ENCODE measurements at regions not wholly inside any gene's neighbourhood (a gene's known extent, or its start where the extent isn't known, plus 50 kb on each side); places are given as distances from the start of the nearest gene placed in this dataset.

GRCh38 chr3:68210635-68211034 is 556.2 kb upstream of the SUCLG2 start:
- Histone ChIP-seq H2AFZ (ENCODE audit: low read length) (no peak overlapping the region), H4K20me1 (ENCODE audit: insufficient read depth, low read length) (no peaks in the 10 kb centered on the region), H3K4me2 (ENCODE audit: low read length) (no peak overlapping the region), H3K79me2 (ENCODE audit: insufficient read depth, low read depth, low read length) (no peaks in the 10 kb centered on the region), H3K4me3 (ENCODE audit: low read depth, low read length, poor library complexity, severe bottlenecking) (no peak overlapping the region), H3K9me3 (ENCODE audit: low read length) (no peaks in the 10 kb centered on the region), H3K27ac (ENCODE audit: low read depth, low read length, poor library complexity, severe bottlenecking) (no peak overlapping the region), H3K9me2 (ENCODE audit: insufficient read depth, low read length) (no peaks in the 10 kb centered on the region), H3K4me1 (ENCODE audit: insufficient read depth, low read length, poor library complexity, severe bottlenecking) (no peaks in the 10 kb centered on the region), H3K36me3 (ENCODE audit: insufficient read depth, low read length) (no peaks in the 10 kb centered on the region)
- ChIA-PET CTCF (ENCODE audit: unreplicated experiment) (no interaction called here), POLR2A (interaction anchor here (1.1 to 1.2 kb wide), 2 partner anchors 11 kb away, joined by 3 read pairs; no protein-coding TSS in a partner anchor)
- intact Hi-C loops (cut with micrococcal nuclease; ENCODE audit: unreplicated experiment) = no loop called here
- TF ChIP-seq EZH2phosphoT487 (IDR thresholded peaks at IDR 0.05; ENCODE audit: borderline replicate concordance, low read depth, low read length) = no peak
- TF ChIP-seq, protein P1, sequence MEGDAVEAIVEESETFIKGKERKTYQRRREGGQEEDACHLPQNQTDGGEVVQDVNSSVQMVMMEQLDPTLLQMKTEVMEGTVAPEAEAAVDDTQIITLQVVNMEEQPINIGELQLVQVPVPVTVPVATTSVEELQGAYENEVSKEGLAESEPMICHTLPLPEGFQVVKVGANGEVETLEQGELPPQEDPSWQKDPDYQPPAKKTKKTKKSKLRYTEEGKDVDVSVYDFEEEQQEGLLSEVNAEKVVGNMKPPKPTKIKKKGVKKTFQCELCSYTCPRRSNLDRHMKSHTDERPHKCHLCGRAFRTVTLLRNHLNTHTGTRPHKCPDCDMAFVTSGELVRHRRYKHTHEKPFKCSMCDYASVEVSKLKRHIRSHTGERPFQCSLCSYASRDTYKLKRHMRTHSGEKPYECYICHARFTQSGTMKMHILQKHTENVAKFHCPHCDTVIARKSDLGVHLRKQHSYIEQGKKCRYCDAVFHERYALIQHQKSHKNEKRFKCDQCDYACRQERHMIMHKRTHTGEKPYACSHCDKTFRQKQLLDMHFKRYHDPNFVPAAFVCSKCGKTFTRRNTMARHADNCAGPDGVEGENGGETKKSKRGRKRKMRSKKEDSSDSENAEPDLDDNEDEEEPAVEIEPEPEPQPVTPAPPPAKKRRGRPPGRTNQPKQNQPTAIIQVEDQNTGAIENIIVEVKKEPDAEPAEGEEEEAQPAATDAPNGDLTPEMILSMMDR (conservative IDR thresholded peaks at IDR 0.05; ENCODE audit: low read length) = no peak
- BruUV-seq (replicated peaks) = no TSS peak
- no peak for DNase-seq (ENCODE audit: low spot score)

DNA sequence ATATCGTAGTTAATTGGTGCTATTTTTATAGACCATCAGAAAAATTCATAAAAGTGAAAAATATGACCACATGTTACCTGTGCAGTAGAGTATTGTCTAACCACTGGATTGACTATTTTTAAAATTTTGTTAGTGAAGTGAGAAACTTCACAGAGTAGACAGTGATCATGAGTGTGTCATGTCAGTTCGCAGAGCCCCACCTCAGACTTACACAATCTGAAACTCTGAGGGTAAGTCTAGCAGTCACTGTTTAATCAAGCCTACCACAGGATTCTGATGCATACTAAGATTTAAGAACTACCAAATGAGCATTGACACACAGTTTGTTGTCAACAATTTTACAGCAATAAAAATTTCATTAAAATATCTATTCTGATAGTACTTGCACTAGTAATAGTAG is 552.9 kb upstream of the SUCLG2 start:
- H4K20me1 ChIP-seq (ENCODE audit: insufficient read depth, low read length) = no peaks in the 10 kb centered on the region
- H3K4me3 ChIP-seq (ENCODE audit: low read depth, low read length, poor library complexity, severe bottlenecking) = no peak overlapping the region
- no peak overlapping the region for H3K27ac ChIP-seq (ENCODE audit: low read depth, low read length, poor library complexity, severe bottlenecking)
- H2AFZ ChIP-seq (ENCODE audit: low read length) = no peak overlapping the region
- no peak for TF ChIP-seq EZH2phosphoT487 (IDR thresholded peaks at IDR 0.05; ENCODE audit: borderline replicate concordance, low read depth, low read length)
- TF ChIP-seq, protein P1 (conservative IDR thresholded peaks at IDR 0.05; ENCODE audit: low read length) = no peak
- H3K36me3 ChIP-seq (ENCODE audit: insufficient read depth, low read length) = no peaks in the 10 kb centered on the region
- no peaks in the 10 kb centered on the region for H3K4me1 ChIP-seq (ENCODE audit: insufficient read depth, low read length, poor library complexity, severe bottlenecking)
- BruUV-seq (replicated peaks) = no TSS peak
- H3K9me3 ChIP-seq (ENCODE audit: low read length) = peaks cover 7% of the 10 kb centered on the region; the same call in 1 of the 2 replicates
- no peaks in the 10 kb centered on the region for H3K9me2 ChIP-seq (ENCODE audit: insufficient read depth, low read length)
- POLR2A ChIA-PET = no interaction called here
- H3K4me2 ChIP-seq (ENCODE audit: low read length) = no peak overlapping the region
- intact Hi-C loops (cut with micrococcal nuclease; ENCODE audit: unreplicated experiment) = no loop called here
- no peak for DNase-seq (ENCODE audit: low spot score)
- CTCF ChIA-PET (ENCODE audit: unreplicated experiment) = no interaction called here
- H3K79me2 ChIP-seq (ENCODE audit: insufficient read depth, low read depth, low read length) = no peaks in the 10 kb centered on the region

DNA sequence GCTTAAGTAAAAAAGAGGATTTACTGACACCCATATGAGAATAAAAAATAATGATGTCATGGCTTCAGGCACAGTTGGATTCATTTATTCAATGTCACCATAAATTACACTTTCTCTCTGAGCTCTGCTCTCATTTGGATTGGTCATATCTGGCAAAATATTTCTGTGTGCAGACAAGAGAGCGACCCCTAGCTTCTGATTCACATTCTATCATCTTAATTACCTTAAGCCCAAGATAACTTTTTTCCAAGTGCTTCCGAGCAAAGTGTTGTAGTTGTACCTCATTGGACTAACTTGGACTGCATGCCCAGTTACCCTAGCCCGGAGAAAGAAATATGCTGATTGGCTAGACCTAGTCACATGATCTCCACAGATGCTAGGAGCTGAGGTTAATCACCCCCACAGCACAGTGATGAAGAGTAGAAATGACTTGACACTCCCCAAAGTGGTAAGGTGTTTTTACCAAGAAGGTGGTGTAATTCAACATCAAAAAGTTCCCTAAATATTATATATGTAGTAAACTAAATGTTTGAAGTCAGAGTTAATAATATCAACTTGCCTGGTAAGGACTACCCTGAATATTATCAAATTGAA is 552.2 kb upstream of the SUCLG2 start:
- H3K4me3 ChIP-seq (ENCODE audit: low read depth, low read length, poor library complexity, severe bottlenecking) = no peak overlapping the region
- TF ChIP-seq, protein P1 (conservative IDR thresholded peaks at IDR 0.05; ENCODE audit: low read length) = peak; percentile 76
- no peak for TF ChIP-seq EZH2phosphoT487 (IDR thresholded peaks at IDR 0.05; ENCODE audit: borderline replicate concordance, low read depth, low read length)
- peak; percentile 26 for DNase-seq (ENCODE audit: low spot score)
- POLR2A ChIA-PET = interaction anchor here (0.5 kb wide), 1 partner anchor 851 kb away, joined by 3 read pairs; no protein-coding TSS in a partner anchor
- no peaks in the 10 kb centered on the region for H3K9me2 ChIP-seq (ENCODE audit: insufficient read depth, low read length)
- H3K36me3 ChIP-seq (ENCODE audit: insufficient read depth, low read length) = no peaks in the 10 kb centered on the region
- H3K79me2 ChIP-seq (ENCODE audit: insufficient read depth, low read depth, low read length) = no peaks in the 10 kb centered on the region
- CTCF ChIA-PET (ENCODE audit: unreplicated experiment) = no interaction called here
- H3K27ac ChIP-seq (ENCODE audit: low read depth, low read length, poor library complexity, severe bottlenecking) = no peak overlapping the region
- no peak overlapping the region for H3K4me2 ChIP-seq (ENCODE audit: low read length)
- no peaks in the 10 kb centered on the region for H3K4me1 ChIP-seq (ENCODE audit: insufficient read depth, low read length, poor library complexity, severe bottlenecking)
- BruUV-seq (replicated peaks) = no TSS peak
- peaks cover 7% of the 10 kb centered on the region; the same call in 1 of the 2 replicates for H3K9me3 ChIP-seq (ENCODE audit: low read length)
- intact Hi-C loops (cut with micrococcal nuclease; ENCODE audit: unreplicated experiment) = no loop called here
- no peaks in the 10 kb centered on the region for H4K20me1 ChIP-seq (ENCODE audit: insufficient read depth, low read length)
- no peak overlapping the region for H2AFZ ChIP-seq (ENCODE audit: low read length)
